A204.1 (cell line): ENCODE measurements at regions not wholly inside any gene's neighbourhood (a gene's known extent, or its start where the extent isn't known, plus 50 kb on each side); places are given as distances from the start of the nearest gene placed in this dataset.

Experiments
- FAIRE-seq: peaks from 2 replicates; lab custom pipeline; 2012; peaks lifted over from hg19 to GRCh38; lab: Jason Lieb, UNC

DNA sequence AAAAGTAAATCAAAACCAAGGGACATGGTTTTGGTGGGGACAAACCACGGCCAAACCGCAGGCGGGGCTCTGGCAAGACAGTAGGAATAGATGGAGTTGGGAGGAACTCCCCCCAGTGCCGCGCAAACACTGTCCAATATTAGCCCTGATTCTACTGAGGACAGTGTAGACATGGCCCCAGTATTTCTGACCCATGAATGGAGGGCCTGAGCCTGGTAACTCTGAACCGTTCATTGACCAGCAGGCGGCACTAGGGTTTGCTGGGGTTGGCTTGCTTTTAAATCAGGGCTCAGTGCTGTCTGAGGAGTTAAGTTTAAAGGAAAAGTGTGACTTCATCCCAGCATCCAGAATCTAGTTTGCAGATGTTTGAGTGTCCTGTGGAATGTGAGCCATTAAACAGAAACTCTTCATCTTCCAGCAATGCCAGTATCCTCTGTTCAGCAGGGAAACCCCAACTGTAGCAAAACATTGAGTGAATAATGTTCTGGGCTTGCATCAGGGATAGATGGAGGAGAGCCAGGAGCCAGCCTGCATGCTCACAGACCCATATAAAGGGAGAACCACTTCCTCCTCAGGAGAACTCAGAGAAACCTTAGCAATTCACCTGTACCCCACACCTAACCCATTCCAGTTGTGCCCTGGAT, 147.4 kb upstream of the PRSS58 start:
- no peak for FAIRE-seq

DNA sequence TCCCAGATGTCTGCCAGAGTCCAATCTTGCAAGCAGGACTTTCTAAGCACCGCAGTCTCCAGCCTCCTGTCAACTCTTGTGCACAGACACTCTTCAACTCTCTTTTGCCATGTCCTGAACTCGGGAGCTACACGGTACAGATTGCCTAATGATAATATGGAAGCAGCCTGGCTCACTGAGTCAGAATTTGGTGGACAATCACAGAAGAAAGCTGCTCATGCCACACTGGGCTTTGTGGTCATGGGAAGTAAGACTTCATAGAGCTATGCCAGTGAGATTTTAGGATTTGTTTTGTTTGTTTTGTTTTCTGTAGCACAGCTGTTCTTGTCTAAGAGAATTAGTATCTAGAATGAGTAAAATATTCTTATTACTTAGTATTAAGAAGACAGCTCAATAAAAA, 144.1 kb upstream of the PRSS58 start:
- FAIRE-seq, result no peak

DNA sequence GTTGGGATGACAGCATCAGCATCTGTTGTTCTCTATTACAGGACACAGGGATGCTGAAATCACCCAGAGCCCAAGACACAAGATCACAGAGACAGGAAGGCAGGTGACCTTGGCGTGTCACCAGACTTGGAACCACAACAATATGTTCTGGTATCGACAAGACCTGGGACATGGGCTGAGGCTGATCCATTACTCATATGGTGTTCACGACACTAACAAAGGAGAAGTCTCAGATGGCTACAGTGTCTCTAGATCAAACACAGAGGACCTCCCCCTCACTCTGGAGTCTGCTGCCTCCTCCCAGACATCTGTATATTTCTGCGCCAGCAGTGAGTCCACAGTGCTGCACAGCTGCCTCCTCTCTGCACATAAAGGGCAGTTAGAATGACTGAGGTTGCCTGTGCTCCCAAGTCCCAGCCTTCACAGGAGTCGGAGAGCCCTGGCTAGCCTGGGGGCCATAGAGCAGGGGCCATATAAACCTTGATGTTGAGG, 142.2 kb upstream of the PRSS58 start:
- no peak for FAIRE-seq

DNA sequence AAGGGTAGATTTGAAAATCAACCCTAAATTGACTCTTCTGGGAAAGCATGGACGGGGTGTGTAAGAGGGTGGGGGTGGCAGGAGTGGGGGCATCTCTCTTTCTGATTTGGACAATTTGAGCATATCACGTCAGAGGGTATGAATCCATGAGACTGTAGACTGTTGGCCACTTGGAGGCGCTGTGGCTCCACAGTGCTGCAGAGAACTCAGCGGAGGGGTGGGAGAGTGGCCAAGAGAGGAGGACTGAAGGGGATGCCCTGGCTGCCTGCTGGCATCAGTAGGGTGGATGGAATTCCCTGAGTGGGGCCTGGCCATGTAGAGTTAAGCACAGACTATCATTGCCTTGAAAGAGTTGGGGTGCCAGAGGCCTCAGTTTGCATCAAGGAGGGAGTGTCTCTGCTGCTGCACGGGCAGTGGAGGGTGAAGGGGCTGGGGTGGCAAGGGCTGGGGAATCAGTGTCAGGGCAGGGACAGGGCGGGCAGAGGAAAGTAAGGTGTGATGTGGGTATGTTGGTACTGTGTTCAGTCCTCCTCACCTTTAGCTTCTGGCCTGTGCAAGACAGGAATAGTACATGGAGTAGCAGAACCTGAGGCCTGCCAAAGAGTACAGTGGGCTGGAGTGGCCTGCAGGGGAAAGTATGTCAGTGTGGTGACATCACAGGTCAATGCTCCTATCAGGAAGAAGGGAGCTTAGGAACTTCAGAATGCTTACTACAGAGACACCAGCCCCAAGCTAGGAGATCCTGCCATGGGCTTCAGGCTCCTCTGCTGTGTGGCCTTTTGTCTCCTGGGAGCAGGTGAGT, 133.5 kb upstream of the PRSS58 start:
- no peak for FAIRE-seq

DNA sequence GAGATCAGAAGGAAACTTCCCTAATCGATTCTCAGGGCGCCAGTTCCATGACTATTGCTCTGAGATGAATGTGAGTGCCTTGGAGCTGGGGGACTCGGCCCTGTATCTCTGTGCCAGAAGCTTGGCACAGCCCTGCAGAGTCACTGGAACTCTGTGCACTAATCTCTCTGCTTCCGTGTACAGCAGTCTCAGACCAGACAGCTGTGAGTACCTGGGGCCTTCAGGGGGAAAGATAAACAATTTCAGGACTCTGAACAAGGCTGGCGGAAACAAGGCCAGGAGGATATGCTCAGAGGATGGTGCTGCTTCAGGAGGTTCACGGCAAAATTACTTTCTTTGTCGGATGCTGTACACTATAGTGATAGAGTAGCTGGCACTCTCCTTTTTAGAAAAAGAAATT, 131.7 kb upstream of the PRSS58 start:
- no peak for FAIRE-seq

DNA sequence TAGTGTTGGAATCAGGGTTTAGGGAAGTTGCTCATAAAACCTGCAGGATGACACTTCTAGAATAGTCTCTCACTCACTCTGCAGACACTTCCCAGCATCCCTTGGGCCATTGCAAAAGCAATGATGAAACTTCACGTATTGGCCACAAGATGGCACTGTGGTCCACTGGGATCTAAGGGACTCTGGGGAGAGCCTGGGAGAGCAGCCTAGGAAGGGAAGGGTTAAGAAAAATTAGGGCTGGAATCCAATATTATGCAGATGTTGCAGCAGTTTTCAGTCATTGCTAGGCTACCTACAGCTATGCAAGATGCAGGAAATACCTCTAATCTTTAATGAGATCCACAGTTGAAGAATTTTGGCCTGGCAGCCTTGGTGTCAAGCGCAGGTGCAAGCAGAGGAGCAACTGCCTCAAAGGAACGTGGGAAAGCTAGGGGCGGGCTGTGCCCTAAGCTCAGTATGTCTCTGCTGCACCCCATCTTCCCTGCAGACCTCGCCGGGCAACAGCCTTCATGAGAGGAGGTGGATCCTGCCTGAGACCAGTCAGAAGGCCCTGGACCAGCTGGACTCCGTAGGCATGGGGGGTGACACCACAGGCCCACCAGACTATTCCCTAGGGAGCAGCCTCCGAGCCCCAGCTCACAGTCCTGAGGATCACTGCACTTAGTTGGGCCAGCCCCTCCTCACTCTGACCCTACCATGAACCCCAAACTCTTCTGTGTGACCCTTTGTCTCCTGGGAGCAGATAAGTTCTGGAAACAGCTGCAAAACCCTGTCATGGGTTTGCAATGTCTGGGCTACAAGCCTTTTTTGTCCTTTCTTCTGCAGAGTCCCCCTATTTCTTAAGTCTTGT, 127.9 kb upstream of the PRSS58 start:
- FAIRE-seq, result peak; percentile 54

DNA sequence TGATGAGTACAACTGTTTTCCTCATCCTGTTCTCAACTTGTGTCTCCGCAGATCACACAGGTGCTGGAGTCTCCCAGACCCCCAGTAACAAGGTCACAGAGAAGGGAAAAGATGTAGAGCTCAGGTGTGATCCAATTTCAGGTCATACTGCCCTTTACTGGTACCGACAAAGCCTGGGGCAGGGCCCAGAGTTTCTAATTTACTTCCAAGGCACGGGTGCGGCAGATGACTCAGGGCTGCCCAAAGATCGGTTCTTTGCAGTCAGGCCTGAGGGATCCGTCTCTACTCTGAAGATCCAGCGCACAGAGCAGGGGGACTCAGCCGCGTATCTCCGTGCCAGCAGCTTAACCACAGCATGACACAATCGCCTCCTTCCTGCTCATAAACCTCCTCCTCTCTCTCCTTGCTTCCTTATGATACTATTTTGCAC, 126.7 kb upstream of the PRSS58 start:
- no peak for FAIRE-seq

DNA sequence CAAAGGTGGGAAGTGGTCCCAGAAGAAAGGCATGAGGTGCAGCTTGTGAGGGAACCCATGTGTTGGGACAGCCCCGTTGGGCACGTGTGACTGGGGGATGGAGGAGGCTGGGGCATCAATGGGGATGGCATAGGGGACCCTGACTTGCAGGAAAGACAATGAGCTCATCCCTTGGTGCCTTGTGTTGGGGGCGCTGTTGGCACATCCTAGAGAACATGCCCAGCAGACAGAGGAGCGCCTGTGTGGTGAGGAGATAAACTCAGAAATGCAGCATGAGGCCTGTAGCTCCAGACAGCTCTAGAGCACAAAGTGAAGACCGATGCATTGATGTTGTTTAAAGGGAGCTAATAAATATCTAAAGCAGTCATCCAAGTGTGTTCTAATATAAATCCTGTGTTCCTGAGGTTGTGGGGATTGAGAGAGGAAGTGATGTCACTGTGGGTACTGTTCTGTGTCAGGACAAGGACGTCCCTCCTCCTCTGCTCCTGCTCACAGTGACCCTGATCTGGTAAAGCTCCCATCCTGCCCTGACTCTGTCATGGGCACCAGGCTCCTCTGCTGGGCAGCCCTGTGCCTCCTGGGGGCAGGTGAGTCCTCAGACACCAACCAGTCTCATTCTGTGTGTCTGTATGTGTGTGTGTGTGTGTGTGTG, 126.1 kb upstream of the PRSS58 start:
- no peak for FAIRE-seq

DNA sequence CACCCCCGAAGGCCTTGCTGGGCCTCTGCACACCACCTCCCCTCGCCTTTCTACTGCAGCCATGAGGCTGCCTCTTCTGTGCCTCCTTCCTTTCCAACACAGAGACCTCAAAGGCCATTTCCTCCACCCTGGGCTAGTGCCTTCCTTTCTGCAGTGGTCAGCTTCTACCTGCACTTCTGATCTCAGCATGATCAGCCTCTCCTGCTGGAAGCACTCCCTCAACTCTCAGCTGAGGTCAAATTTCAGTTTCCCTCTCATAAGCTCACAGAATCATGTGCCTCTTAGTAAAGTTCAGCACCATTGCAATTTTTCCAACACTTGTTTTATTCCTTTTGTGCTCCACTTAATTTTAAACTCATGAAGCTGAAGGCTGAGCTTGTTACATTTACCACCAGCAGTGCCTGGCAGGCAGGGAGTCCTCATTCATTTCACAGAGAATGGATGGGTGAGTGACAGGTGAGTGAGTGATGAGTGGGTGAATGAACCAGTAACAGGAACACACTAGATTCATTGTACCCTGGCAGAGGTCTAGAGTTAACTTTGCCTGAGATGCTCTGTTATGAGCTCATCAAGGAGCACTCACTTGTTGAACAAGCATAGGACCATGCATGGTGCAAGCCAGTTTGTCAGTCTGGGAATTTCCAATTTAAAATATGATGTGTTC, 124.0 kb upstream of the PRSS58 start:
- FAIRE-seq, result no peak

DNA sequence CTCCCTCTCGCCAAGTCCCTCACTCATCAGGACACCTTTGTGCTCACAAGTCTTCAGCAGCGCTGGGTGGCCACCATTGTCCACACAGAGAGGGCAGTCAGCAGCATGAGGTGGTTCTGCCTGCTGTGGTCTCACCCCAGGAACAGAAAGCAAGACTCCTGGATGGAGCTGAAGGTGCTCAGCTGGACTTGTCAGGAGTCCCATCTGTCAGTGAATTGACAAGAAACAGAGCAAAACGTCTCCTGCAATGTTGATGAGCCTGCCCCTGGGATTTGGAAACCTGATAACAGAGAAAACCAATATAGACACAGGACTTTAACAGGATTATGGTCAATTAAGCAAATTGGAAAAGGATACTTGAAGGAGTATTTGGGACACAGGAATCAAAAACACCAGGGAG, 122.2 kb upstream of the PRSS58 start:
- no peak for FAIRE-seq

DNA sequence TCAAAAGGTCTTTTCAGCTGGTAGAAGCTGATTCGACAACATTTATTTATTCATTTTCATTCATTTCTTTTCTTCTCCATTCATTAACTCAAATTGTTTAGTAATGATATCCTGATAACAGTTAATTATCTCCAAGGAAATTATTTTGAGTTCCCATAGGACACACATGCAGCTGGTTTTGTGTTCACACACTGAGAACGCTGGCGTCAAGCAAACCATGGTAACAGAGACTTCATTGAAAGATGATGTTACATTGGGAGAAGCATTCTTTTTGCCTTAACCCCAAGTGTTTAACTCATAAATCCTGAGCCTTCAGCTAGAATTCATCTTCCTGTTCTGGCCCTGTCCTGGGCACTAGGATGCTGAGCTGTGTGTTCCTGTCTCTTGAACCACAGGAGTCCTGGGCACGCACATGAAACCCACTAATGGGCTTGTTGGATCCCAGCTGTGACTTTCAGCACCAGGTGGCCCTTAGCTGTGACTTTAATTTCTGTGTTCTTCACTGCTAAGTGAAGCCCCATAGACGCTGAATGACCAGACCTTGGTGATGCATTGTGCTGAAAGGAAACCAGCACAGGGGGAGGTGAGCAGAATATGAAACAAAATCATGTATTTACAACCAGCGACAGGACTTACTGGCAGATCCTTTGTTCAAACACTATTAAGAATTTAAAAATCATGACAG, 121.5 kb upstream of the PRSS58 start:
- FAIRE-seq, result no peak

DNA sequence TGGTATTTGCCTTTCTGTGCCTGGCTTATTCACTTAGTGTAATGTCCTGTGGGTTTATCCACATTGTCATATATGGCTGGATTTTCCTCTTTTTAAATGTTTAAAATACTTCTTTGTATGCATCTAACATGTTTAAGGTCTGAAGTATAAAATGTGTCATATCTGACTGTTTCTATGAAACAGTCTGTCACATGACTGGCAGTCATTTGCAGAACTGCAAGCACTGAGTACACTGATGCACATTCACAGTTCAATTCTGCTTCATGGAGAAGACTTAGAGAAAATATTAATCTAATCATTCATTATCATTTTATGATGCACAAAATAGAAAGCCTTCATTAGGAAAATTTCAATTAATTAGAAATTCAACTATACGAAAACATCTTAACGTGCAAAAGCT, 119.7 kb upstream of the PRSS58 start:
- no peak for FAIRE-seq

DNA sequence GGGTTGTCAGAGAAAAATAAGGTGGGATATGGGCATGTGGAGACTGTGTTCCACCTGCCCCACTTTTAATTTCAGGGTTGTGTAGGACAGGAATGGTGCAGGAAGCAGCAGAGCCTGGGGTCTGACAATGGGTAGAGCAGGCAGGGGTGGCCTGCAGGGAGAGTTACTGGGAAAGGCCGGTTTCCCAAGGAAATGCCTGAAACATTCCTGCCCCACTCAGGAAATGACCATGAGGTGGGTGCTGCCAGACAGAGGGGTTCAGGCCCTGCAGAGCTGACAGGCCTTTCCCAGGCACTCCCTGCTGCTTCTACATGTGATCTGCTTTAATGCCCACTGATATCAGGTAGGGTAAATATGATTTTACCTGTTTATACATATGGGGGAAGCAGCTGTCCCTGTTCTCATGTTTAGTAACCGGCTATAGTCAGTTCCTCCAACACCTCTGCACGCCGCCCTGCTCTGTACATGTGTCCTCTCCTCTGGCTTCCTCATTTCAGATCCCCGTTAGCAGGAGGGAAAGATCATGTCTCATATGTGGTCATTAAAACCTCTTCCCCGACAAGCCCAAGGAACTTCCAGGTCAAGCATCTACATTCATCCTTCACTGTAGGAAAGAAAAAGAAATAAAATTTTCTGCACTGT, 118.6 kb upstream of the PRSS58 start:
- no peak for FAIRE-seq

DNA sequence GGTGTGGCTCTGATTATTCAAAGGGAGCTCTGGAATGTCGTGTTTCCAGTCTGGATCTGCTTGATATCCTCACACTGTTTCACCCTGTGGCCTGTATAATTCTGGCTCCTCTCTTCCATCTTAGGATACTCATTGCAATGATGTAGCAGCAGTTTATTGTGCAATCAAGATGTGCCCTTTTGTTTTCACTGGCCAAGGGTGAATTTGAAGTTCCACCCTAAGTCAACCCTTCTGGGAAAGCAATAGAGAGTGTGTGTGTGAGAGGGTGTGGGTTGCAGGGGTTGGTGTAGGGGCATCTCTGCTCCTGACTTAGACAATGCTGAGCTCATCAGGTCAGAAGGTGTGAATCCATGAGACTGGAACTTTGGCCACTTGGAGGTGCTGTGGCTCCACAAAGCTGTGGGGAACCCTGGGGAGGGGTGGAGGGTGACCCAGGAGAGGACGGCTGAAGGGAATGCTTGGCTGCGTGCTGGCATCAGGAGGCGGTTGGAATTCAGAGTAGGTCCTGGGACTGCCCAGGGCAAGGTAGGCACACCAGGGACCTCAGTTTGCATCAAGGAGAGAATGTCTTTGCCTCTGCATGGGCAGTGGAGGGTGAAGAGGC, 118.0 kb upstream of the PRSS58 start:
- FAIRE-seq, result no peak

DNA sequence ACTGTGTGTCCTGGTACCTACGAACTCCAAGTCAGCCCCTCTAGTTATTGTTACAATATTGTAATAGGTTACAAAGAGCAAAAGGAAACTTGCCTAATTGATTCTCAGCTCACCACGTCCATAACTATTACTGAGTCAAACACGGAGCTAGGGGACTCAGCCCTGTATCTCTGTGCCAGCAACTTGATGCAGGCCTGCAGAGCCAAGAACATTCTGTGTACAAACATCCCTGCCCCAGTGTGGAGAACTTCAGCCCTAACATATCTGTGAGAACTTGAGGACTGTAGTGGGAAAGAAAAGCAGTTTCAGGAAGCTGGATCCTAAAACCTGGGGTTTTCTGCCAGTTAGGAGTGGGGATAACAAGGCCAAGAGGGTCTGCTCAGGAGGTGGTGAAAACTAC, 114.9 kb upstream of the PRSS58 start:
- FAIRE-seq, result no peak

DNA sequence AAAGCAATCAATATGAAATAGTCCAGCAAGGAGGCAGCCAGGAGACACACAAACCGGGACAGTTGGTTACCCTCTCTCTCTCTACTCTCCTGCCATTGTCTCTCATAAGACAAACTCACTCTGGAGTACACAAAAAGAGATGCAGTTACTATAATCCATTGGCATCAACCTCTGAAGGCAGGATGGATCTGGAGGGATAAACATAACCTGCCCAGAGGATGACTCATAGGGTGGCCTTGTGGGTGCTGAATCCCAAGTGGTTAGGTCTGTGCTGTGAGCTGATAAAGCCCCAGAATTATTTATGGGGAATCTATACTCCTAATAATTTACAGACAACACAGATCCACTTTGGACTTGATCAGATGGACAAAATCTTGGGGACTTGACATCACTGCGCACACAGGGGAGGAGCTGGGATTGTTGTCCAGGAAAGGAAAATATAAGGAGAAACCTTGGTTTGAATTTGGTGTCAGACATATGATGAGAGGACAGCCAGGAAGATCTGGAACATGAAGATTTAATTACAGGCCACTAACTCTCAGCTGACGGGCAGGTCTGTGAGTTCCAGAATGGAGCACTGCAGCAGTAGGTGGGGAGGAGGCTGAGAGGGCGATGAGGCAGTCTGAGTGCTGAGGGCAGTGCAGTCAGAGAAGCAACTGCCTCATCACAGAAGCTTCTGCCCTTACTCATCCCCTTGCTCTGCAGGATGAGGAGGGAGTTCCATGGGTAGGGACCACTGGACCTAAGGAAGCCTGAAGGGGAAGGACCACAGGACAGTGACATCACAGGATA, 113.9 kb upstream of the PRSS58 start:
- no peak for FAIRE-seq

DNA sequence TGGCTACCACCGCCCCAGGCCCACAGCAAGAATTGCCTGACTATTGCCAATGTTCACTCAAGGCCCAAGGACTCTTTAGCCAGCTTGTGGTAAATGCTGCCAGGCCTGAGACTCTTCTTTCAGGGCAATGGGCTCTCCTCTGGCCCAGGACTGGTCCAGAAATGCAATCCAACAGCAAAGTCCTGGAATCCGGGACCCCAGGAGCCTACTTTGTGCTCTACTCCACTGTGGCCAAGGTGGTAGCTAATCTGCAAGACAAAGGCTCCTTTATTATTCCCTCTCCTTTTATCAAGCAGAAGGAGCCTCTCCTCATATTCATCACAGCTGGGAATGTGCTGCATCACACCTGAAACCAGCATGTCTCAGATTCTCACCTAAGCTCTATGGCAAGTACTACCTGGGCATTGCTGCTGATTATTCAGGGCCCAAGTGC, 107.6 kb upstream of the PRSS58 start:
- FAIRE-seq, result no peak

DNA sequence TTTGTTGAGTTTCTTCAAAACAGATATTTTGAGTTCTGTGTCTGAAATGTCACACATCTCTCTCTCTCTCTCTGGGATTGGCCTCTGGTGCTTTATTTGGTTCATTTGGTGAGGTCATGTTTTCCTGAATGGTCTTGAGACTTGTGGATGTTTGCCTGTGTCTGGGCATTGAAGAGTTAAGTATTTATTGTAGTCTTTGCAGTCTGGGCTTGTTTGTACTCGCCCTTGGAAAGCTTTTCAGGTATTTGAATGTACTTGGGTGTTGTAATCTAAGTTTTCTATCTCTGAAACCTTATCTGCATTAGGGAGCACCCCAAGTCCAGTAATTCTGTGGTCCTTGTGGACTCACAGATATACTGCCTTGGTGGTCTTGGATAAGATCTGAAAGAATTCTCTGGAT, 106.7 kb upstream of the PRSS58 start:
- FAIRE-seq, result no peak

DNA sequence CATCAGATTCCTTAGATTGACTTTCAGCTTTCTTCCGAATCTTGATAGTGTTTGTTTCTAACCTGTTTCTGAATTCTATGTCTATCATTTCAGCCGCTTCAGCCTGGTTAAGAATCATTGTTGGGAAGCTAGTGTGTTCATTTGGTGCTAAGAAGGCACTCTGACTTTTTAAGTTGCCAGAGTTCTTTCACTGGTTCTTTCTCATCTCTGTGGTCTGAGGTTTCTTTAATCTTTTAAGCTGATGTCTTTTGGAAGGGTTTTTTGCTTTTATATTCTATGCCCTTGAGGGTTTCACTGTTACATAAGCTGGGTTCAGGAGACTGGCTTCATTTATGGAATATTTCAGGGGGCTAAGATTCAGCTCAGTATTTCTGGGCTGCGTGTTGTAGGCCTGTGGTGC, 104.5 kb upstream of the PRSS58 start:
- FAIRE-seq, result no peak
